ENCODE measurements at regions not wholly inside any gene's neighbourhood (a gene's known extent, or its start where the extent isn't known, plus 50 kb on each side); places are given as distances from the start of the nearest gene placed in this dataset.

- no peak overlapping the region for H3K4me3 ChIP-seq (ENCODE audit: low read length)
- DNase-seq (ENCODE audit: low read depth, low spot score) = no peak
These were observed 224.4 kb downstream of the TM9SF2 start for GRCh38 chr13:99725644-99726043.

GRCh38 chr13:99724633-99725517 lies 223.6 kb downstream of the TM9SF2 start:
- DNase-seq (ENCODE audit: low read depth, low spot score) = no peak
- H3K4me3 ChIP-seq (ENCODE audit: low read length) = no peak overlapping the region

DNA sequence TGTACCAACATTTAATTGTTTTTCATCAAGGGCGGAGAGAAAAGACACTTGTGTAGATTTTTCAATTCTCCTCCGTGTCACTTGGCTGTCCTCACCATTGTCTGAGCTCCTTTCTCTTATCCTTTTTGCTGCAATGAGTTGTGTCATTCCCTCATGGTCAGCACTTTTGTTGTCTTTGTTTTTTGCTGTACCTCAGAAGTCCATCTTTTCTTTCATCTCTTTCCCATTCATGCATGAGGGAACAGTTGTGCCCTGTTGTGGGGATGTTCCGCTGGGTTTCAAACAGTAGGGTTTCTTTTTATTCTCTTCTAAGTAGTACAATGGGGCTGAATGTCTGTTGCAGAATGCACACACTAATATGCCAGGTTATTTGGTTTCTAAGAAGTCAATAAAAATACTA lies 222.6 kb downstream of the TM9SF2 start:
- no peak overlapping the region for H3K4me3 ChIP-seq (ENCODE audit: low read length)
- DNase-seq (ENCODE audit: low read depth, low spot score) = no peak

DNA sequence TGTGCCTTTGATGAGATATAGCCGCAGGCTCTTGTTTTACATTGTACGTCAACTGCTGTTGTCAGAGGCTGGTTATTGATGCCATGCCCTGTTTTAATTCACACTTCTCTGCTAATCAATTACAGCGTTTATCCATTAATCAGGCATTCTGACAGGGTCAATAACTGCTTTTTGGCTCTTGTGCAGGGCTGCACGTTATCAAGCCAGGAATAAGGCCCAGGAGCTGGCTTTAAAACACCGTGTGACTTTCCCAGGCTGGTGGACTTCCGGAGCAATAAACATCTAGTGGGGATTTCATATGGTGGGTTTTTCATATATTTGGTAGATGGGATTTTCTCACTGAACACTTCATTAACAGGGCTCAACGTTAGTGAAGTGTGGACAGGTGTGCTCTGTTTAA lies 221.7 kb downstream of the TM9SF2 start:
- H3K4me3 ChIP-seq (ENCODE audit: low read length) = no peak overlapping the region
- no peak for DNase-seq (ENCODE audit: low read depth, low spot score)

DNA sequence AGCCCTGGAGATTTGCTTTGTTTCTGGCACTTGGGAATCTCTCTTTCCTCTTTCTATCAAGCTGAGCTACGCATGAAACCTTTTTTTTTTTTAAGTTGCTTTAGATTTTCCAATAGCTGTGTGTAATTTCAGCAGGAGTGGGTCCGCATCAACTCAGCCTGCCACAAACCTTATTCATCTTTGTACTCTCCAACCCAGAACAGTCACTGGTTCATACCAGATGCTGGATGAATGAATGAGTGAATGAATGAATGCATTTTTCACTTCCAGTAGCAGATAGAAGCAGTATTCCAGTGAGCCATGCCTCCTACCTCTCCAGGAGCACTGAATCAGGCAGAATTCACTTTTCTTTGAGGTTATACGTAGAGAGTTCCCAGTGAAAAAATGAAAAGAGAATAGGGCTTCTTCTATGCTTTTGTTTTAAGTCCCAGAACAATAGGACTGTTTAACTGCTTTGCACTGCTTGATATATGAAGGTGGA lies 221.1 kb downstream of the TM9SF2 start:
- H3K4me3 ChIP-seq (ENCODE audit: low read length) = no peak overlapping the region
- DNase-seq (ENCODE audit: low read depth, low spot score) = no peak

DNA sequence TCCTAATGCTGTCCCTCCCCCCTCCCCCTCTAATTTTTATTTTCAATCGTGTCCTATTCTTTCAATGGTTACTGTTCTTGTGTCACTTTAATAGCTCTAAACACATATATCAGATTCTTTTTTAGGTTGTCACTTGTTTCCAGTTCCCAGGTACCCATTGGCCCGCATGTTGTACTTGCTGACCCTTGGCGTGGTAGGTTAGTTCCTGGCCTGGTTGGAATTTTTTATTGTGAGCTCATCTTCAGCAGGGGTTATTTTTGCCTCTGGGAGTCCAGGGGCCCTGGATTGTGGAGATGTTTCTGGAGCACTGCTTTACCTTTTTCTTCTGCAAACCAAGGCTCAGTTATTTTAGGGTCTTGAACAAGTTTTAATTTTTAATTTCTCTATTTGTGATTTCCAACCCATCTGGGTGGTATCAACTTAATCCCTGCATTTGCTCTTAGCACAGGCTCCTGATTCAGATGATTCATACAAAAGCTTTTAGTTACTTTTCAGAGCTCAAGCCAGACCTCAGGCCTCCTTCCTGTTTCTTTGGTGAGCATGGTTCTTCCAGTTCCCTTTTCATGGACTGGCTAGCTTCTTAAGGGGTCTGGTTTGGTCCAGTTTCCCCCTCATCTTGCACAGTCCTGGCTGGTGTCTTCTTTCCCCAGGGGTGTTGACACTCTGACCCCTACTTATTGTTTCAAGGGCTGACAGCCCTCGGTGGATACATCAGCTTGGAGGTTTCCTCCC lies 220.5 kb downstream of the TM9SF2 start:
- DNase-seq (ENCODE audit: low read depth, low spot score) = no peak
- no peak overlapping the region for H3K4me3 ChIP-seq (ENCODE audit: low read length)

GRCh38 chr13:99717959-99718674 lies 216.8 kb downstream of the TM9SF2 start:
- no peak for DNase-seq (ENCODE audit: low read depth, low spot score)
- H3K4me3 ChIP-seq (ENCODE audit: low read length) = no peak overlapping the region

DNA sequence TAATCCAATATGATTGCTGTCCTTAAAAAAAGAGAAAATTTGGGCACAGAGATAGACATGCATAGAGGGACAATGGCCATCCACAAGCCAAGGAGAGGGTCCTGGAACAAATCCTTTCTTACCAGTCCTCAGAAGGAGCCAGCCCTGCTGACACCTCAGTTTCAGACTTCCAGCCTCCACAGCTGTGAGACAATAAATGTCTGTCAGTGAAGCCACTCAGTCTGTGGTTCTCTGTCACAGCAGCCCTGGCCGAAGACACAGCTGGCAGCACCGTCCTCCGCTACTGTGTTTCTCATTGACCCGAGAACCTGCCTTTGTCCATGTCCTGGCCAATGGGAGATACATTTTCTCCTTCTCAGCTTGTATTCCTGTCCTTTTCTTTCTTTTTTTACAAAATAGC lies 207.9 kb downstream of the TM9SF2 start:
- H3K4me3 ChIP-seq (ENCODE audit: low read length) = no peak overlapping the region

DNA sequence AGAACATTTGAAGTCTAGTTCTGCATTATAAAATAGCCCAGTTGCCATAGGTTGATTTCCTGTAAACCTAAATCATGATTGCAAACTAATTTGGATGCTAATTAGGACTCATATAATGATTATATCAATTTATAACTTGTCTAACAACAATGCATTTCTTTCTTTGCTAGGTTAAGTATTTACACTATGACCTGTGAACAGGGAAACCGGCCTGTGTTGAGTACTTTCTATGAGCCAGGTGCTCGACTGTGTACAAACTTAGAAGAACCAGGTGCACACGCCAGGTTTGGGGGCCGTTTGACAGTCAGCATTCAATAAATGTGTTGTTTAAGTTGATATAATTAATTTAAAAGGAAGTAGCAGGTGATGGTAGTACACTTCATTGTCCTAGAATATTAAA lies 203.1 kb downstream of the TM9SF2 start:
- DNase-seq (ENCODE audit: low read depth, low spot score) = no peak

More for the DNA sequence above, 207.9 kb downstream of the TM9SF2 start:
- no peak for DNase-seq (ENCODE audit: low read depth, low spot score)

GRCh38 chr13:99703908-99704307 lies 202.6 kb downstream of the TM9SF2 start:
- no peak for DNase-seq (ENCODE audit: low read depth, low spot score)
- no peak overlapping the region for H3K4me3 ChIP-seq (ENCODE audit: low read length)

More for the DNA sequence above, 203.1 kb downstream of the TM9SF2 start:
- H3K4me3 ChIP-seq (ENCODE audit: low read length) = no peak overlapping the region

DNA sequence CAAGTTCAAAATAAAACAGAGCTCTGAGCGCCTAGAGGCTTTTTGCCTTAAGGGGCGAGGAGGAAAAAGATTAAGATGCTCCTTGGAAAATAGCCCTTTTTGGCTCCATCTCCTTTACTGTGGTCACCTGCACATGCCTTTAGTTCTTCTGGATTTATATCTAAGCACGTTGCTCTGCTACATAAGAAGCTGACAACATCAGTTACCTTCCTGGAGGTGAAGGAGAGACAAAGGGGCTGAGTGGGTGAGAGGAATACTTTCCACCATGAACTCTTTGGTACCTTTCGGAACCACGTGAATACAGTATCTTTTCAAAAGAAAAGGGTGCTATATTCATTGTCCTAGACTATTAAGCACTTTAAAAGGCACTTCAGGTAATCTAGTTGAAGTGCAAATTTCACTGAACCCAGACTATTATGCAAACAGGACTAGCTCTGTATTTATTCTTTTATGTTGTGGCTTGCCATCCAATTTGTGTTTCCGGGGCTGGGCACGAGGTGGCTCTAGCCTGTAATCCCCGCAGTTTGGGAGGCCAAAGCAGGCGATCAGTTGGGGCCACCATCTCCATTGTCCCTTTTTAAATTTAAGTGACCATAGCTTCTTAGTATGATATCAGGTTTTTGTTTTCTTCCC lies 201.5 kb downstream of the TM9SF2 start:
- H3K4me3 ChIP-seq (ENCODE audit: low read length) = no peak overlapping the region
- no peak for DNase-seq (ENCODE audit: low read depth, low spot score)

DNA sequence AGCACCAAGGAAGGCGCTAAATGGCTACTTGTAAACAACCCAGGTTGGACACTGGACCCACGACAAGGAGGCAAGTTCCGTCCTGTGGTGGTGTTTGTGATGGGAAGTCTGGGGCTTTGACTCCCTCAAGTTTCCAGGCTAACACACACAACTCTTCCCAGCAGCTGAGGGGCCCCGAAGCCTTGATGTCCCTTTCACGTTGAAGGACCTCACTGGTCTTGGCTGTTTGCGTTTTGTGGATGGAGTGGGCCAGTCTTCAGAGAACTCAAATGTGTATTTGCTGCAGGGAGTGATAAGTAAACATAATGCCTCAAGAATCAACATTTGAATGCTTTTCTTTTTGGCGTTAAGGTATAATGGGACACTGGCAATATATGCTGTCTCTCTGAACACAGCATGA lies 199.2 kb downstream of the TM9SF2 start:
- no peak for DNase-seq (ENCODE audit: low read depth, low spot score)
- no peak overlapping the region for H3K4me3 ChIP-seq (ENCODE audit: low read length)

DNA sequence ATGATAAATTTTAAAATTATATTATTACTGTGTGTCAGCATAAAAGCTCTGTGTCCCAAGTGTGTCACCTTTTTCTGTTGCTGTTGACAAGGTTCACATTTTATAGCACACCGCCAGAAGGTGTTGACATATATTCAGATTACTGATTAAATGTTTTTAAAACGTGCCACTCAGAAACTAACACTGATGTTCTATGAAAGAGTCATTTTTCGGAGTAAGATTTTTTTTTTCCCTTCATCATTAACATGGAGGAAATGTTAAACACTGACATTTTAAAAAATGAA lies 197.5 kb downstream of the TM9SF2 start:
- H3K4me3 ChIP-seq (ENCODE audit: low read length) = no peak overlapping the region
- no peak for DNase-seq (ENCODE audit: low read depth, low spot score)

DNA sequence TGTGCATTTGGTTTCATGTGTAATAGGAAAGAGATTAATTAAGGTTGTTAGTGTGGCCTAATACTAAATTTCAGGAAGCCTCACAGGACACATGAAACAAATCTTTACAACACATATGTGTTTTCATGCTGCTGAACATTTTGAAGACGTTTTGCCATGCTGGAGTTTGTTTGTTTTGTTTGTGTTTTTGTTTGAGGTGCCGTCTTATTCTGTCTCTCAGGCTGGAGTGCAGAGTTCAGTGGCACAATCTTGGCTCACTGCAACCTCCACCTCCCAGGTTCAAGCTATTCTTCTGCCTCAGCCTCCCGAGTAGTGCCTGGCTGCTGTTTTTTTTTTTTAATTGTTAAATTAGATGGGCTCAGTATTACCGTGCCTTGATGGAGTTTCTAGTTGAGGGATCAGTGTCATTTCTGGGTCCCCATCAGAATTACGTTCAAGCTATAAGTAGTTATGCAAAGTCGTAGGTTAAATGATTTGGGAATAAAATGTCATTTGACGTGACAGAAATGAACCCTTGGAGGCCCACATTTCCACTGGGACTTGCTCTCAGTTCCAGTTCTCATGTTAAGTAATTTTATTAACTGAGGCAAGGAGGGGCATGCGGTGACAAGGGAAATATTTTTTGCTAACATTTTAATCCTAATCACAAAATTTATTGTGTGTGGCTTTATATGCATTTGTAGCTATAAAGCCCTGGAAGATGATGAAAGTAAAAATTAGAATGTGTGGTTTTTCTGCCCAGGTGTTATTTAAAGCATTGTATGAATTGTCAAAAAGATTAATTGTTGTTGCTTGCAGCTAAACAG lies 196.9 kb downstream of the TM9SF2 start:
- no peak for DNase-seq (ENCODE audit: low read depth, low spot score)
- no peak overlapping the region for H3K4me3 ChIP-seq (ENCODE audit: low read length)

- DNase-seq (ENCODE audit: low read depth, low spot score) = no peak
- H3K4me3 ChIP-seq (ENCODE audit: low read length) = no peak overlapping the region
These were observed 194.6 kb downstream of the TM9SF2 start for GRCh38 chr13:99695857-99696256.

GRCh38 chr13:99693852-99694611 lies 192.8 kb downstream of the TM9SF2 start:
- H3K4me3 ChIP-seq (ENCODE audit: low read length) = no peak overlapping the region
- no peak for DNase-seq (ENCODE audit: low read depth, low spot score)

DNA sequence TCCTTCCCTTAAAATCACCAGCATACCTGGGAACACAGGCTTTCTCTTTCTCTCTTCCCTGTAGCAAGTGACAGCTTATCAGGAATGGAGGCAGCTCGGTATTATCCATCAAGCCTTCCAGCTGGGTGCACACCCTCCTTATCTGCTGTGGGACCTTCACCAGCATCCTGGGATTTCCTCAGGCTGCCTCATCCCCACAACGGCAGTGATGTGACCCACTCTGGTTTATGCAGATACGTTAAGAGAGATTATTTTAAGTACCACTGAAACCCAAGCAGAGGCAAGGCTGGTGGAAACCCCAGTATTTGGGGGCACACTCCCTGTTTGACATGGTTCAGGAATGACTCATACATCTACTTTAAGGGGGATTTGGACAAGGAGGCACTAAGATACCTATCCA lies 192.1 kb downstream of the TM9SF2 start:
- no peak overlapping the region for H3K4me3 ChIP-seq (ENCODE audit: low read length)
- no peak for DNase-seq (ENCODE audit: low read depth, low spot score)

- DNase-seq (ENCODE audit: low read depth, low spot score) = no peak
- H3K4me3 ChIP-seq (ENCODE audit: low read length) = no peak overlapping the region
These were observed 191.6 kb downstream of the TM9SF2 start for GRCh38 chr13:99692854-99693253.
